HG02798 (cell line): ENCODE measurements at regions not wholly inside any gene's neighbourhood (a gene's known extent, or its start where the extent isn't known, plus 50 kb on each side); places are given as distances from the start of the nearest gene placed in this dataset.

Experiments used
- ATAC-seq: cut with Tn5 transposase; IDR thresholded peaks from one replicate; pipeline ENCODE4 v1.9.1; 2021; ENCODE audit warnings: mild to moderate bottlenecking; ENCODE audit not compliant: unreplicated experiment, poor library complexity

DNA sequence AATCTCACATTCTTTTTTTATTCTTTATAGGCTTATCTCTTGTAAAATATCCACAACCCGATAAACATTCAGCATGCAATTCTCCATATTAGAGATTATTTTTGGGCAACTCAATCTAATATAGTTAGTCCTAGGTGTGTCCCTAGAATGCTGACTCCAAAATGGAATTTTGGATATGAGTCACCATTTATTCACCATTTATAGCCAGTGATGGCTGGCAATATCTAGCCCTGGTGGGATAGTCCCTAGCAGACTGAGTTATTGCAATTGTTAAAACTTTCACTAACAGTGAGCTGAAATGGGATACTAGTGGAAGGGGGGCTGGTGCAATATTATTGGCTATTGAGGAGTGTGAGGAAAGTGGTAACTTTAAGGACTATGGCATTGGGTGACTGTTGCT lies 401.6 kb downstream of the SLC4A3 start:
- no peak for ATAC-seq

DNA sequence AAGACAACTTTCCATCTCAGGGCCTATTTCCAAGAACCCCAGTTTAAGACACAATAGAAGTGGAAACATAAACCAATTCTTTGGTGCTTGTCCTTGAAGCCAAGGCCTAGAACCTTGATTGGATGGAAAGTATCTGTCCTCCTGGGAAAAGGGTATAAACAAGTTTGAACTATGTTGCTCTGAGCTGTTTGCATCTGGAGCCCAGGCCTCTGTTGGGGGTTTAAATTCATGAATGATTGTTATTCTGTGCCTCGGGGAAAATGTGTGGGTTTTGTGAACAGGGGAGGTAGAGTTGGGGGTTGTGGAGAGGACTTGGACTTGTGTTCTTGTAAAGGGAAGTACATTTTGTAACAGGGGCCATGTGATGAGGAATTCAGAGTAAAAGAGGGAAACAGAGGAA lies 406.1 kb downstream of the SLC4A3 start:
- ATAC-seq, result no peak

DNA sequence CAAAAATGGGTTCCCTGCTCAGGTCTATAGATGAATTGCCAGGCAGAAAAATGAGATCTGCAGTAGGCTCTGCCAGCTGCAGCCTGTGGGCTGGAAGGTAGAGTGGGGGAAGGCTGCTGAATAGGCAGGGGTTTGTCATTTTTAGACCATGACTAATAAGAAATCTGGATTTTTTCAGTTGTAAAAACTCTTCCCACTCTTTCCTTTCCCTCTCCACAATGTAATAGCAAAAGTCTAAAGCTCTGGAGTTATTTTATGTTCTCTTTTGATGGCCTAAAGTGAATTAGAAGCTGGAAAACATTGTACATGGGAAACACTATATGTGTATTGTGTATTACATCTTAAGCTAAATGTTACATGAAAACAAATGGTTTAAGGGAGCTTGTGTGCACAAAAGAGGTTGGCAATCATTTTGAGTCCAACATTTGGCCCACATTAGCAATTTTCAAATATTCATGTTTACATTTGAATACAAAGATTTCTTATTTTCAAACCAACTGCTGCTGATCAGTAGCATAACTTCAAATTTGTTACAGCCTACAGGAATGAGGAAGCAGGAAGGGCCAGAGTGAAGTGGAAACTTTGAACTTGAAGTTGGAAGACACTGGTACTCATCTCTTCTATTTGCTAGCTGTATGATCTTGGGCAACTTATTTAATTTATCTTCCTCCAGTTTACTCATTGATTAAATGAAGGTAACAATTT lies 407.1 kb downstream of the SLC4A3 start:
- no peak for ATAC-seq

DNA sequence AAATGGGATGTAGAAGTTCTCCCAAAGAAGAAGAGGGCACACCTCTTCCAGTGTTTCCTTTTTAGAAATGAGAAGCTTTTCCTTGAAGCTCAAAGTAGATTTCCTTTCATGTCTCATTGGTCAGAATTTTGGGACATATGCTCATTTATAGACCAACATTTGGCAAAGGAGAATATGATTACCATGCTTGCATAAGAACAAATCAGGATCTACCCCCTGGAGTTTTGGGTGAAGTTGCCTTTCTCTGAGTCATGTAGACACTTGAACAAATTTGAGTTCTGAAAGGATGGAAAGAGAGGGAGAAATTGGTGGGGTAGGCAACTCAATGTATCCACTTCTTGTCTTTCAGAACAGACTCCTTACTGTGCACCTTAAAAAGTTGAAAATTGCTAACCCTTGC lies 409.0 kb downstream of the SLC4A3 start:
- ATAC-seq, result no peak

DNA sequence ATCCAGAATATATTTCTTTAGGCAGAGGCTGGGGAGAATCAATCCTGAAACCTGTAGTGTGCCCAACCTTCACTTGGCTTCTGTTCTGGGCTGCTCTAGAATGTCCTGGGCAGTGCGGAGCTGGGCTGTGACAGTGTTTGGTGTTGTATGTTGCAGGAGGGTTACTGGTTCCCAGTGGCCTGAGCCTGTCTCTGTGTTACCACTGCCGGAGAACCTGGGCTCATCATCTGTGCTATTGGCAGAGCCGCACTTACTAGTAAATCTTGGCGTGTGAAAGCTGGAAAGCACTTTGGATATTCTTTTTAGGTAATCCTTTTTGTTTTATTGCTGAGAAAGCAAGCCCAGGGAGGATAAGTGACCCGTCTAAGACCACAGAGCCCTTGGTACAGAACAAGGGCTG lies 412.9 kb downstream of the SLC4A3 start:
- no peak for ATAC-seq

DNA sequence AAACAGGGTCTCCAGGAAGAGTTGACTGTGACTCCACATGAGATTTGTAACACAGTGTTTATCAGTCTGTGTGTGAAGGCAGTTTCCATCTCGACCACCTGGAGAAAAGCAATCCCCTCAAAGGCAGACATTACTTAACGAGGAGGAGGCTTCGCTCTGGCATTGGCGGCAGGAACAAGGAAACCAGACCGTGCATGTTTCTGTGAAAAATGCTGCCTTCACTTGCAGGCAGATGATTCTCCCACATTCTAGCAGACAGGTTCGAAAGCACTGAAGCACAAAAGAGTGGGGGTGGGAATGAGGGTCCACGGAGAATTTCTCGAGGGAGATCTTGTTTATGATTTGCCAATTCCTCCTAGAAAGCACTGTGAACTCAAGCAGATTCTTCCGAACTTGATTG lies 414.0 kb downstream of the SLC4A3 start:
- no peak for ATAC-seq

DNA sequence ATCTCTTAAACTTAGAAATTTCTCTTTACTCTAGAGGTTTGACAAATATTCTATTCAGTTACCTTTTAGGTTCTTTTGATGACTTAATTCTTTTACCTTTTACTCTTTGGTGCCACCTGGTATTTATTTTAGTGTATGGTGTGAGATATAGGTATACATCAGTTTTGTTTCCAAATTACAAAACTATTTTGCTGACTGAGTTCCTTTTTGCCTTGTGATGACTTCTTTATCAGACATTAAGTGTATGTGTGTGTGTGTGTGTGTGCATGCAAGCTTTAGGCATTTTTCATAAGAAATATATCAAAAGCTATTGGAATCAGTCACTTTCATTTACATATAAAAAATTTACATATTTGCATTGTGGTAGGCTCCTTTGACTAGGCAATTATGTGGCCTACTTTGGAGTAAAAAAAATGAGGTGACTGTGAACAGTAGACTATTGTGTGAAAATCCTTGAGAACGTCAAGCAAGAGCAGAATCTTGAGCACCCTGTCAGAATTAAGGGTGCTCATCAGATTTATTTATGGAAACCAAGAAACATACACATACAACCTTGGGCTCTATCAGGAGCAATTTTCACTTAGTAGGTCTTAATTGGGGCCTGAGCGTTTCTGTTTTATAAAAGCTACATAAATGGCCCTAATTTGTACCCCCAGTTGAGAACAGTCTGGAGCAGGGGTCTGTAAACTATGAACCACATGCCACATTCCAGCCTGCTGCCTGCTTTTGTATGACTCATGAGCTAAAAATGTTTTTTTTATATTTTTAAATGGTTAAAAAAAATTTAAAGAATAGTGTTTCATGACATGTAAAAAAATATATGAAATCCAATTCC lies 415.9 kb downstream of the SLC4A3 start:
- ATAC-seq, result no peak

DNA sequence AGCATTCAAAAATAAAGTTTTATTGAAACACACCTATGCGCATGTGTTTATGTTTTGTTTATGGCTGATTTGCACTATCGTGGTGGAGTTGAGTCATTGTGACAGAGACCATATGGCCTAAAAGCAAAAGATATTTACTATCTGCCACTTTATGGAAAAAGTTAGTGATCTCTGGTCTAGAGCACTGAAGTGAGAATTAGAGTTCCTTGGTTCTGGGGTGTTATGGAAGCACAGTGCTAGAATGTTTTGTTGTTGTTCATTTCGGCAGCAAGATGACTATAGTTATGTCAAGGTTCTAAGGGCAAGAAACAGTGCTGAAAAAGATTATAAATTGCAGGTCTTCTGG lies 416.5 kb downstream of the SLC4A3 start:
- no peak for ATAC-seq

DNA sequence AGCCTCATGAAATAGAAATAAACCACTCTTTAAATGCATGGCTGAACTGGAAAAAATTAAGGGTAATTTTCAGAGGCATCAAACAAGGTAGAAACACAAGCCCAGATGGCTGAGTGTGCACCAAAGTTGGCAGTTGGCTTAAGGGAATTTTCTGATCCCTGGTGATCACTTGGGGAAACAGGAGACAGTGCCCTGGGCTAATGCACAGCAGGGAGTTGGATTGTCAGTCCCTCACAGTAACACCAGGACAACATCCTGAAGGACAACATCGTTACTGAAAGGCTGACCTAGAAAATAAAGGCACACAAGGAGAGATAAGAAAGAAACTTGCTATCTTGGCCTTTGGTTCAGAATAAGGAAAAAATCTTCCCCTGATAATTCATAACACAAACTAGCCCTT lies 417.0 kb downstream of the SLC4A3 start:
- ATAC-seq, result no peak

DNA sequence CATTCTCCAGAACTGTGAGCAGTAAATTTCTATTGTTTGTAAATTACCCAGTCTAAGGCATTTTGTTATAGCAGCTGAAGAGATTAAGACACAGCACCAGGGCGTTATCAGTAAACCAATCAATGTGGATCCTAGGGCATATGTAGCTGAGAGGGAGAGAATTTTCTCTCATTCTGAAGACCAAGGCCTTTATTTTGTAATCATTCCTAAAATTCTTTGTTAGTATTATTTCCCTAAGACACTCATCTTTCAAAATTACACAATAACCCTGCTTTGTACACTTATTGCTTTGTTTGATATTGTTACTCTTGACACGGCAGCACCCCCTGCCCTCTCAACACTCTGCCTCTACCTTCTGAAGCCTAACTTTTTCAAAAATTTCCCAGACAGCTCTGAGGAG lies 419.1 kb downstream of the SLC4A3 start:
- ATAC-seq, result no peak

DNA sequence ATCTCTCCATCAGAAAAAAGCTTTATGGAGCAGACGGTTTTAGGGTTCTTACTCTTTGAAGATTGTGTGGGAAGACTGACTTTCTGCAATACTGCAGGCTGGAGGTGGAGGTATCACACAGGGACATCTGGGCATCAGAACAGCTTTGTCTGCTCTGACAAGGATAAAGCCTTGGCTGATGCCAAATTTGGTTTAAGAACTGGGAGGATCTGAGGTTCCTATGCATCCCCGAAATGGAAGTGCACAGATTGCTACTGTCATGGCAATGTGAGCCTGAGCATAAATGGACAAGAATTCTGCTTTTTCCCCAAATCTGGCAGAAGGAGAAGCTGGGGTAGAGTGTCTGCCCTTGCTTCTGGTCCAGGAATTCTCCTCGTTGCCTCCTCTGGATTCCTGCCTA lies 424.3 kb downstream of the SLC4A3 start:
- no peak for ATAC-seq

DNA sequence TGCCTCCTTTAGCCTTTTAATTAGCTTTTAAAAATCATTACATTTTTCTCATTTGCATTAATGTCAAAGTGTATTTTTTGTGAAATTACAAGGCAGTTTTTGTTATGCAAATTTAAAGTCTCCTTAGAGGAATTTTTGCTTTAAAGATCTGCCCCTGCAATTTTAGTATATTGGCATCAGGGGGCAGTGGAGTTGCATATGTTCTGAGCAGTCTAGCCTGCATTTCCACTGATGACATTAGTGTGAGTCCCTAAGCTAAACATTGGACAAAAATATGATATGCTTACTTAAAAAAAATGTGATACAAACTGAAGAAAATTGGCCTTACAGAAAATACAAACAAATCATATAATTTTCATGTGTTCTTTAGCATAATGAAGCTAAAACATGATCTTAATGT lies 426.5 kb downstream of the SLC4A3 start:
- ATAC-seq, result no peak

DNA sequence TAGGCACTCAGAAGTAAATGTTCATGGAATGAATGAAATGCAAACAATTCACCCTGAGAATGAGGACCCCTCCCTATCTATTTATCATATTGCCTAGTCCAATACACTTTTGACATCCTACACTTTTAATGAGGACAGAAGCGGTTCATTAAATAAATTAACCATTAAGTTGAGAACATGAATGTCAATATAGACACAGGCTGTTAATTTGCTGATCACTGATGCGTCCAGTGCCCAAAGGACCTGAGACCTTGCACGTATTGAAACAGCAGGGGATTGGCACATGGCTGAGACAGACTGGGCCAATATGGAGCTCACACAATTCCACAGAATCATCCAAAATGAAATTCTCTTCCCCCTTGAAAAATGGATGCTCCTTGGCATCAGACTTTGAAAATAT lies 430.0 kb downstream of the SLC4A3 start:
- no peak for ATAC-seq

DNA sequence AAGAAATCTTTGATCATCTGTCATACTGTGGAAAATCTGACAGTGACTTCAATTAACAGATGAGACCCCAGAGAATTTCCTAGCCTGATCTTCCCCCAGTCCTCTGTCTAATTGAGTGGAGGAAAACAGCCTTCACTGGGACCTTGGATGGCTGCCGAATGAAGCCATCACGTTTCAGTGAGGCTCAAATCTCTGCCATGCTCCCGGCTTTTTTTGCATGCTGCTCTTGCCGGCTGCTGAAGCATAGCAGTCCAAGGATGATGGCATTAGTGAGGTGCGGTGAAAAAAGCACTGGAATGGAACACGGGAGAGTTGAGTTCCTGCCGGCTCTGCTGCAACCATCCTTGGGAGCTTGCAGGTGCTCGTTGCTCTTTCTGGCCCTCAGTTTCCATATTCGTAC lies 430.5 kb downstream of the SLC4A3 start:
- no peak for ATAC-seq

DNA sequence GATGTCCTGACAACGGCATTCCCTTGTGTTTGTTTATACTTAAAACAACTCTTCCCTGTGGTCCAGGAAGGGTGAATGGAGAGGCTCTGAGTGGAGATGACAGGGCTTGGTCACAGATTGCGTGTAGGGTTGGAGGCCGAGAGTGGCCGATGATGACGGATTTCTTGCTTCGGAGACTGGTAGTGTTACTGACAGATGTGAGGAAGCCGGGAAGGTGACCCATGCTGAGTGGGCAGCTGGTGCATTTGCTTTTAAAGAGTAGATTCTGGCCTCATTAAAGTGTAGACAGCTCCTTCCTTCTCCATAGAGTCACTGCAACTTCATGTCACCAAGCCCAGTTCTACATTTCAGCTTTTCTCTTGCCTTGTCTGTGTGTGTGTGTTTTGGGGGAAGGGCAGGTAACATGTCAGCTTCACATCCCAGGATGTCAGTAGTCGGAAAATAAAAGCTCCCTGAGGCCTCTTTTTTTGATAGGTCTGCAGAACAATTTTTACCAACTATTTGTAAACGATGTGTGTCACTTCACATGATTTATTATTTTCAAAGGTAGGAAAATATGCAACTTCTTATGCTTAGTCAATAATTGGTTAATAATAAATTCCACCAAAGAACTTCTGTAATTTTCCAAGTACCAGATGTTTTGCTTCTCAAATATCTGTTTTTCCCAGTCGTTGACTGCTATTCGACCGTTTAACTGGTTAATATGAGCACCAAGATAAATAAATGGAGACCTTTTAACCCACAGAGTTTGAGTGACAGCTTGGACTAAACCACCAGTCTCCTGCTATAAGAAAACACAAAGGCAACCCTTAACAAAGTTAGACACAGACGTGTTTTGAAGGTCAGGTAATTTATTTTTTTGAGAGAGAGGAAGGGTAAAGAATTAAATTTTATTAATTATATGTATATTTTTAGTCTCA lies 436.9 kb downstream of the SLC4A3 start:
- ATAC-seq, result no peak

DNA sequence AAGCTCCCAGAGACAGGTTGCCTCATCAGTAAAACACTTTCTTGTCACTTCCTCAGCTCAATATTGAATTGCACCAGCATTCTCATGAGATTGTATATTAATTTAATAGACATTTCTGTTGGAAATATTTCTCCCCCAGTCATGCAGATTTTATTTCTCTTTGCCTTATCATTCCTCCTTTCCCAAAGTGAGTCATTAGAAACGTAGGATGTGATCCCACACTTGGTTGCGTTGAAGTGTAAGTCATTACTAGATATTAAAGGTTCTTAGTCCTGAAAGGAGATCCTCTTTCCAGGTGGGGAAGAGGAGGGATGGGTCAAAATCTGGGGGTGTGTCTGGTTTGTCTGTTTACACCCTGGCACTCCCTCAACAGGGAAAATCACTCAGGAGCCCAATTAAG lies 438.2 kb downstream of the SLC4A3 start:
- ATAC-seq, result no peak

DNA sequence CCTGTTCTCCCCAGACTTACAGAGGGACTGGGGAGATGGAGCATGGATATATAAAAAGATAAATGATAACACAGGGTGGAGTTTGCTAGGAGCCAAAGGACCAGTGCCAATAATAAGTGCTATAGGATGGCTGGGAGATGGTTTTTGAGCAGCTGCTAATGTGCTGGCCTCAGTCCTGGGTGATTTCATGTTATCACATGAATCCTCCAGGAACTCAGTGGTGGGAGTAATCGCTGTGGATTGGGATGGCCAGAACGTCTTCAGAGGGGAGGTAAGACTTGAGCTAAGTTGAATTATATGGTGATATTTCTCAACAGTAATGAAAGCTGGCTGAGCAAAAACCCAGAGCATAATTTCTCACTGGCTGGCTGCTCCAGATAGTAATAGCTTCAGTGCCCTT lies 441.4 kb downstream of the SLC4A3 start:
- ATAC-seq, result no peak

DNA sequence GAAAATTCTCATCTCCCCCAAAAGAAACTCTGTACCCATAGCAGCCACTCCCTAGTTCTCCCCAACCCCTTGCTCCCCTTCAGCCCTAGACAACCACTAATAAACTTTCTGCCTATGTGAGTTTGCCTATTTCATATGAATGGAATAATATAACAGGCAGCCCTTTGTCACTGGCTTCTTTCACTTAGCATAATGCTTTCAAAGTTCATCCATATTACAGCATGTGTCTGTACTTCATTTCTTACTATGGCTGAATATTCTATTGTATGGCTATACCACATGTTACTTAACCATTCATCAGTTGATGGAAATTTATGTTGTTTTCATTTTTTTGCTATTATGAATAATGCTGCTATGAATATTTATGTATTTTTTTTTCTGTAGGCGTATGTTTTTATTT lies 442.9 kb downstream of the SLC4A3 start:
- no peak for ATAC-seq

DNA sequence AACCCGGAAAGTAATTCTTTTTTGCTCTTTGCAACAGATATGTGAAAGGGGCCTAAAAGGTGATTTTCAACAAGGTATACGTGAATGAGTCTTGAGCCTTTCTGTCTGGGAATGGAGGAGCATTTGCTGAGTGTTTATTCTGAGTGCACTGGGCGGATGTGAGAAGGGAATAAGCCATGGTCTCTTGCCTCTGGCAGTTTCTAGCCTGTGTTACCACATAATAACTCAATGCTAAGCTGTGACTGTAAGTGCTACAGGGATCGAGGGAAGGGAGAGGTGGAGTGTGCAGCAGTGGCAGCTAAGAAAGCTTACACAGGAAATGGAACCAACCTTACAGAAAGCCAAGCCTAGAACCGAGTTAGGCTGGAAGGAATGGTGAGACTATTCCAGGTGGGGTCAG lies 444.3 kb downstream of the SLC4A3 start:
- ATAC-seq, result no peak

DNA sequence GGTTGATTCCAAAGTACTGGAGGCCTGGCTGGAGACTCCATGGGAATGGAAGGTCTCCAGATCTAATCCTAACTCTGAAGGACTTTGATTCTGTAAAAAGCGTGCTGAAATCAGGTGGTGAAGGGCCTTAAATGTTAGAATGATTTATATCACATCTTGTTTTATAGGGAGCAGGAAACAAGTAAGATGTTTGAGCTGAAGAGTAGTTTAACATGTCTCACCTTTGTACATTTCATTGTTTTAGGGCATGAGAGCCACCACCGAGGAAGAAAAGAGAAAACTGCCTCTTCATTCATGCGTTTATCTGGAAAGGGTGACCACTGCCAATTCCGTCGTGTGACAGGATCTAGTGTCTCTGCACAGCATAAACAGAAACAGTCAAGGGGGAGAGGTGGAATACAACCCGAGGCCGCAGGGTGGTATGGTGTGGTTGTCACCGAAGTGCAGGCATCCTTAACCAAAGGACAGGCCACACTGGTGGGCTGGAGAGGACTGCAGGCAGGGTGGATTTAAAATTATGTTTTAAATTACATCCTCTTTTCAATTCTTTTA lies 445.3 kb downstream of the SLC4A3 start:
- ATAC-seq, result no peak

DNA sequence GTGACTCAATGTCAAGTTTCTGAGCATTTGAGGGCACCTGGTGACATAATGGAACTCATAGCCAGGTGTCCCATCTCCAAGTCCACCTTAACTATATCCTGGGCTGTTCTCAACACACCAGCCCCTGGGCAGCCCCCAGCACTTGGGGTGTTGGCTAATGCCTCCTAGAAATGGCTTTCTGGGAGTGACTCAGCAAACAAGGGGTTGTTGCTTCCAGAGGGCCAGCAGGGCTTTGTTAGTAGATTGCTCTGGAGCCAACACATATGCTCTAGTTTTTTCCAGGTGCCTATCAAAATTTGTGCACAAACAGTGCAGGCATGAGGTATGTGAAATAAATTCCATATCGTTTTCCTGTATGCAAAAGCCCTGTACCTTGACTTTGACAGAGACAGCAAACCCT lies 448.4 kb downstream of the SLC4A3 start:
- no peak for ATAC-seq
